ENCODE measurements at regions not wholly inside any gene's neighbourhood (a gene's known extent, or its start where the extent isn't known, plus 50 kb on each side); places are given as distances from the start of the nearest gene placed in this dataset.
"Not testable (repeated sequence)": the region's sequence is repeated elsewhere in the genome, so short reads cannot be mapped to it uniquely, and the experiment has no call there.

- DNase-seq (ENCODE audit: low read depth) = no peak
- no peak for TF ChIP-seq CTCF (IDR thresholded peaks at IDR 0.05; ENCODE audit: insufficient read depth, low read length)
- no peak overlapping the region for H3K4me3 ChIP-seq (ENCODE audit: low read depth, low read length)
Measured at GRCh38 chr6:167685654-167686053, 141.1 kb upstream of the AFDN start.

- no peak for DNase-seq (ENCODE audit: low read depth)
- no peak for TF ChIP-seq CTCF (IDR thresholded peaks at IDR 0.05; ENCODE audit: insufficient read depth, low read length)
- no peak overlapping the region for H3K4me3 ChIP-seq (ENCODE audit: low read depth, low read length)
Measured at GRCh38 chr6:167686204-167686893, 140.4 kb upstream of the AFDN start.

GRCh38 chr6:167687116-167687725 lies 139.5 kb upstream of the AFDN start:
- TF ChIP-seq CTCF (IDR thresholded peaks at IDR 0.05; ENCODE audit: insufficient read depth, low read length) = no peak
- DNase-seq (ENCODE audit: low read depth) = no peak
- H3K4me3 ChIP-seq (ENCODE audit: low read depth, low read length) = no peak overlapping the region

- no peak overlapping the region for H3K4me3 ChIP-seq (ENCODE audit: low read depth, low read length)
- TF ChIP-seq CTCF (IDR thresholded peaks at IDR 0.05; ENCODE audit: insufficient read depth, low read length) = no peak
- no peak for DNase-seq (ENCODE audit: low read depth)
Measured at GRCh38 chr6:167688123-167688522, 138.6 kb upstream of the AFDN start.

- no peak for DNase-seq (ENCODE audit: low read depth)
- no peak overlapping the region for H3K4me3 ChIP-seq (ENCODE audit: low read depth, low read length)
- no peak for TF ChIP-seq CTCF (IDR thresholded peaks at IDR 0.05; ENCODE audit: insufficient read depth, low read length)
Measured at GRCh38 chr6:167689278-167689677, 137.4 kb upstream of the AFDN start.

- DNase-seq (ENCODE audit: low read depth) = no peak
- no peak for TF ChIP-seq CTCF (IDR thresholded peaks at IDR 0.05; ENCODE audit: insufficient read depth, low read length)
- no peak overlapping the region for H3K4me3 ChIP-seq (ENCODE audit: low read depth, low read length)
Measured at GRCh38 chr6:167689751-167690150, 137.0 kb upstream of the AFDN start.

- not testable (repeated sequence) for DNase-seq (ENCODE audit: low read depth); H3K4me3 ChIP-seq (ENCODE audit: low read depth, low read length)
Measured at GRCh38 chr6:167690167-167690922, 136.4 kb upstream of the AFDN start.
